ENCODE measurements at regions not wholly inside any gene's neighbourhood (a gene's known extent, or its start where the extent isn't known, plus 50 kb on each side); places are given as distances from the start of the nearest gene placed in this dataset.

DNA sequence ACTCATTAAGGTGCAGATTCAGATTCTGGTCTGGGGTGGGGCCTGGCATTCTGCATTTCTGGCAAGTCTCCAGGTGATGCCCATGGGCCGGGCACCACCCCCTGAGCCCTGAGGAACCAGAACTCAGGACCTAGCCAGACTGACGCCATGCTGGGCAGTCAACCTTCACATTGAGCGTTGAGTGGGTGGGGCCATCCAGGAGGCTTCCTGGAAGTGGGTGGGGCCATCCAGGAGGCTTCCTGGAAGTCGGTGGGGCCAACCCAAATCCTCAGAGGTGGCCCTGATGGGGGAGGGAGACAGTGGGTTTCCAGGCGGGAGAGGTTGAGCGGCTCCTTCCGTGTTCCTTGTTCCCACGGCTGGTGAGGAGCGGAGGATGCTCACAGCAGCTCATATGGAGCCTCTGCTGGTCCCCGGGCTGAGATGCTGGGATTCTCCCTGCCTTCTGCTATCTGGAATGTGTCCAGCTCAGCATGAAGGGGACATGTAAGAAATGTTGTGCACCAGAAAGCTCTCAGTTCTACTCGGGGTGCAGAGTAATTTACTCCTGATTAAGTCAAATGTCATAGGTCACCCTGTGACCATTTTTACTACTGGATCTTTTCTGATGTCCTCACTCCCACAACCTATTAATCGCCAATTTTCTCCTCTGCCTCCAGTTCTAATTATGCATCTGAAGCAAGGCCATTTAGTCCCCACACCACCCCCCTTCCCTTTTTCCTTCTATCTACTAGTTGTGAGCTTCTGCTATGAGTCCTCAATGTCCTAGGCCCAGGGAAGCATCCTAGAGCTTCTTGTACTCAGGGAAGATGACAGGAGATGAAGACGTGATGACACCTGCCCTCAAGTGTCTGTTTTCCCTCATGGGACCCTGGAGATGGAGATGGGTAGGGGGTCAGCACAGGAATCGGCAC lies 435.4 kb downstream of the PTPRU start:
- TF ChIP-seq CTCF (IDR thresholded peaks at IDR 0.05) (no peak), POLR2A (IDR thresholded peaks at IDR 0.05) (no peak)
